GM12878 (cell line): ENCODE measurements at regions not wholly inside any gene's neighbourhood (a gene's known extent, or its start where the extent isn't known, plus 50 kb on each side); places are given as distances from the start of the nearest gene placed in this dataset.

Source experiments
- POLR2A ChIP-seq: IDR thresholded peaks from 2 replicates; pipeline ENCODE4 v1.6.1; 2011; ENCODE audit warnings: low read depth, mild to moderate bottlenecking, low read length
- ZBED1 ChIP-seq: IDR thresholded peaks from 2 replicates; pipeline ENCODE4 v1.6.1; 2016; ENCODE audit warnings: borderline replicate concordance

DNA sequence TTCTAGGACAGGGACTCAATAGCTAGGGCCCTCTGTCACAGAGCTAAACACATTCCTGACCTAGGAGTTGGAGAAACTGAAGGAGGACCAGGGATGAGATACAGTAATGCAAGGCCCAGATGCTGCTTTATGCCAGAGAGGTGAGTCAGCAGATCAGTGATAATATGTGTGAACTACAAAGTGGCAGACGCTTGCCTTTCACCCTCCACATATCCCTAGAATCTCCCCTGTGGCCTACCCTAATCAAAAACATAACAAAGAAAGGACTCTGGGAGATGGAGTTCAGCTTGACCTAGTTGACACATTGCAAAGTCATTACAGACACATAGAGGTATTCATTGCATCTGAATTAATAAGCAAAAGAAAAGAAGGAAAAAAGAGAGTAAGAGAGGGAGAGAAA, 417.6 kb upstream of the DYNLRB2 start:
- no peak for TF ChIP-seq POLR2A
- no peak for TF ChIP-seq ZBED1
